ENCODE measurements at regions not wholly inside any gene's neighbourhood (a gene's known extent, or its start where the extent isn't known, plus 50 kb on each side); places are given as distances from the start of the nearest gene placed in this dataset.

GRCh38 chr2:12424219-12424618 lies 292.5 kb upstream of the TRIB2 start:
- no peak for TF ChIP-seq POLR2A (IDR thresholded peaks at IDR 0.05)
- TF ChIP-seq CTCF (IDR thresholded peaks at IDR 0.05), result no peak
- WGBS, 4 donors, result 84 to 98% (median 91%) methylated on average over 2 of the region's 2 CpGs
- peaks cover 0 to 7% of the 10 kb centered on the region in 2 donors for H3K4me1 ChIP-seq (replicated peaks in 1 of 2)

GRCh38 chr2:12424809-12425208 lies 291.9 kb upstream of the TRIB2 start:
- Histone ChIP-seq H3K9me3 (replicated peaks in 1 of 3) (no peaks in the 10 kb centered on the region), H3K4me1 (replicated peaks in 1 of 2) (peaks cover 0 to 7% of the 10 kb centered on the region in 2 donors), H3K36me3 (replicated peaks in 1 of 2) (no peaks in the 10 kb centered on the region), H3K27me3 (no peaks in the 10 kb centered on the region), H3K4me3 (no peak overlapping the region), H3K27ac (no peak overlapping the region)
- peak in 2 of 7 donors; percentile 24 to 37 for DNase-seq
- intact Hi-C loops (cut with DNase I), result no loop called here
- TF ChIP-seq POLR2A (IDR thresholded peaks at IDR 0.05), result no peak
- TF ChIP-seq CTCF (IDR thresholded peaks at IDR 0.05), result no peak
- WGBS, 4 donors, result 83 to 96% (median 88%) methylated on average over 3 of the region's 3 CpGs

More at GRCh38 chr2:12424219-12424618, 292.5 kb upstream of the TRIB2 start:
- no peak for DNase-seq
- H3K27ac ChIP-seq, result no peak overlapping the region
- H3K36me3 ChIP-seq (replicated peaks in 1 of 2), result no peaks in the 10 kb centered on the region
- intact Hi-C loops (cut with DNase I), result no loop called here
- H3K27me3 ChIP-seq, result no peaks in the 10 kb centered on the region
- no peaks in the 10 kb centered on the region for H3K9me3 ChIP-seq (replicated peaks in 1 of 3)
- no peak overlapping the region for H3K4me3 ChIP-seq

GRCh38 chr2:12428324-12428723 lies 288.4 kb upstream of the TRIB2 start:
- Histone ChIP-seq H3K27ac (peak overlapping the region in 1 of 5 donors; percentile 20), H3K36me3 (replicated peaks in 1 of 2) (no peaks in the 10 kb centered on the region), H3K9me3 (replicated peaks in 1 of 3) (no peaks in the 10 kb centered on the region), H3K27me3 (no peaks in the 10 kb centered on the region), H3K4me3 (no peak overlapping the region), H3K4me1 (replicated peaks in 1 of 2) (peaks cover 0 to 7% of the 10 kb centered on the region in 2 donors)
- TF ChIP-seq CTCF (IDR thresholded peaks at IDR 0.05) (no peak), POLR2A (IDR thresholded peaks at IDR 0.05) (no peak)
- intact Hi-C loops (cut with DNase I), result no loop called here
- WGBS, 4 donors, result 54 to 73% (median 66%) methylated on average over 5 of the region's 5 CpGs
- DNase-seq, result peak in 4 of 7 donors; percentile 23 to 43 (median 36)

- Histone ChIP-seq H3K27ac (peak overlapping the region in 1 of 5 donors; percentile 20), H3K9me3 (replicated peaks in 1 of 3) (no peaks in the 10 kb centered on the region), H3K36me3 (replicated peaks in 1 of 2) (no peaks in the 10 kb centered on the region), H3K4me3 (no peak overlapping the region), H3K27me3 (no peaks in the 10 kb centered on the region), H3K4me1 (replicated peaks in 1 of 2) (peaks cover 0 to 7% of the 10 kb centered on the region in 2 donors)
- no peak for TF ChIP-seq CTCF (IDR thresholded peaks at IDR 0.05)
- TF ChIP-seq POLR2A (IDR thresholded peaks at IDR 0.05), result no peak
- DNase-seq, result no peak
- intact Hi-C loops (cut with DNase I), result no loop called here
- 63 to 76% (median 69%) methylated on average over 1 of the region's 1 CpG for WGBS, 4 donors
Measured at GRCh38 chr2:12428786-12429185, 287.9 kb upstream of the TRIB2 start.
